ENCODE measurements at regions not wholly inside any gene's neighbourhood (a gene's known extent, or its start where the extent isn't known, plus 50 kb on each side); places are given as distances from the start of the nearest gene placed in this dataset.

- Histone ChIP-seq H3K9ac (ENCODE audit: low read length) (no peak overlapping the region), H4K20me1 (ENCODE audit: insufficient read depth, low read length) (no peaks in the 10 kb centered on the region), H3K9me3 (ENCODE audit: insufficient read depth, low read length) (no peaks in the 10 kb centered on the region), H3K79me2 (ENCODE audit: low read length) (no peaks in the 10 kb centered on the region), H2AFZ (ENCODE audit: low read depth, low read length) (peak overlapping the region; percentile 11; the same call in 1 of the 2 replicates), H3K4me2 (ENCODE audit: low read length) (peak overlapping the region; percentile 6; the same call in 1 of the 2 replicates), H3K27me3 (ENCODE audit: low read depth, low read length) (no peaks in the 10 kb centered on the region), H3K4me3 (ENCODE audit: low read length) (no peak overlapping the region), H3K36me3 (replicated peaks; ENCODE audit: low read depth, low read length) (no peaks in the 10 kb centered on the region), H3K27ac (ENCODE audit: low read length) (no peak overlapping the region), H3K4me1 (ENCODE audit: low read length) (no peaks in the 10 kb centered on the region)
- no peak for TF ChIP-seq EZH2phosphoT487 (IDR thresholded peaks at IDR 0.05; ENCODE audit: low read depth)
- TF ChIP-seq CTCF (IDR thresholded peaks at IDR 0.05; ENCODE audit: low read depth, low read length) = no peak
Observed at GRCh38 chrX:4944767-4945166, 1231.3 kb upstream of the PRKX start.

DNA sequence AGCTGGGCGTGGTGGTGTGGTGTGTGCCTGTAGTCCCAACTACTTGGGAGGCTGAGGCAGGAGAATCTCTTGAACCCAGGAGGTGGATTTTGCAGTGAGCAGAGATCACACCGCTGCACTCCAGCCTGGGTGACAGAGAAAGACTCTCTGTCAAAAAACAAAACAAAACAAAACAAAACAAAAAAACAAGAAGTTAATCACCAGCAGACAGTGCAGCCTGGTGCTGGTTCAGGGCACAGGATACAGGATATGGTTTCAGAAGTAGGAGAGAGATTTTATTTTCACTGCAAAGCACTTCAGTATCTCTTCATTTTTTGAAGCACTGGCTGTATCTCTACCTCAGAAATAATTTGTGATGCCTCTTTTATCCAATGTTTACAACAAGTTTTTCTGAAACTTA lies 1222.9 kb upstream of the PRKX start:
- H3K9me3 ChIP-seq (ENCODE audit: insufficient read depth, low read length) = no peaks in the 10 kb centered on the region
- peak overlapping the region; percentile 87 for H3K4me2 ChIP-seq (ENCODE audit: low read length)
- H3K4me1 ChIP-seq (ENCODE audit: low read length) = peaks cover 28% of the 10 kb centered on the region
- TF ChIP-seq CTCF (IDR thresholded peaks at IDR 0.05; ENCODE audit: low read depth, low read length) (no peak), EZH2phosphoT487 (IDR thresholded peaks at IDR 0.05; ENCODE audit: low read depth) (no peak)
- no peaks in the 10 kb centered on the region for H3K27me3 ChIP-seq (ENCODE audit: low read depth, low read length)
- H3K9ac ChIP-seq (ENCODE audit: low read length) = no peak overlapping the region; the same call in 1 of the 2 replicates
- H3K36me3 ChIP-seq (replicated peaks; ENCODE audit: low read depth, low read length) = no peaks in the 10 kb centered on the region
- peak overlapping the region; percentile 23; the same call in 1 of the 2 replicates for H3K4me3 ChIP-seq (ENCODE audit: low read length)
- H3K27ac ChIP-seq (ENCODE audit: low read length) = peak overlapping the region; percentile 90
- H3K79me2 ChIP-seq (ENCODE audit: low read length) = no peaks in the 10 kb centered on the region
- no peaks in the 10 kb centered on the region for H4K20me1 ChIP-seq (ENCODE audit: insufficient read depth, low read length)
- H2AFZ ChIP-seq (ENCODE audit: low read depth, low read length) = no peak overlapping the region

GRCh38 chrX:4935846-4936245 lies 1222.4 kb upstream of the PRKX start:
- peak overlapping the region; percentile 50; the same call in 1 of the 2 replicates for H3K9ac ChIP-seq (ENCODE audit: low read length)
- H3K9me3 ChIP-seq (ENCODE audit: insufficient read depth, low read length) = no peaks in the 10 kb centered on the region
- H3K27me3 ChIP-seq (ENCODE audit: low read depth, low read length) = no peaks in the 10 kb centered on the region
- peaks cover 28% of the 10 kb centered on the region for H3K4me1 ChIP-seq (ENCODE audit: low read length)
- no peak overlapping the region for H2AFZ ChIP-seq (ENCODE audit: low read depth, low read length)
- no peak for TF ChIP-seq CTCF (IDR thresholded peaks at IDR 0.05; ENCODE audit: low read depth, low read length)
- TF ChIP-seq EZH2phosphoT487 (IDR thresholded peaks at IDR 0.05; ENCODE audit: low read depth) = no peak
- H3K36me3 ChIP-seq (replicated peaks; ENCODE audit: low read depth, low read length) = no peaks in the 10 kb centered on the region
- no peaks in the 10 kb centered on the region for H3K79me2 ChIP-seq (ENCODE audit: low read length)
- H3K4me2 ChIP-seq (ENCODE audit: low read length) = peak overlapping the region; percentile 87
- peak overlapping the region; percentile 90 for H3K27ac ChIP-seq (ENCODE audit: low read length)
- H4K20me1 ChIP-seq (ENCODE audit: insufficient read depth, low read length) = no peaks in the 10 kb centered on the region
- peak overlapping the region; percentile 63 for H3K4me3 ChIP-seq (ENCODE audit: low read length)

DNA sequence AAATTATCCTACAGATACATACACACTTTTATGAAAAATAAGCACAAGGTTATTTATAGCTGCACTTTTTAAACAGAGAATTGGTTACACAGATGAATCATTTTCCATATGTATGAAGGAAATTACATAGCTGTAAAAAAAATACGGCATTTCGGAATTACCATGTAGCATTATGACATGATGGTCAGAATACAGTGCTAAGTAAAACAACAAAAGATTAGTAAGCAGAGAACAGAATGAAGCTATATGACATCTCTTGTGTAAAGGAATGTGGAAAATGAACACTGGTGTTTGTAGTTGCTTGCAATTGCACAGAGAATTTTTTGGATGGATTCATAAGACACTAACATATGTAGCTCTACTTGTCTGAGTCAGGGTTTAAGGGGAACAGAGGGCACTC lies 1222.0 kb upstream of the PRKX start:
- H3K4me1 ChIP-seq (ENCODE audit: low read length) = peaks cover 28% of the 10 kb centered on the region
- H3K4me3 ChIP-seq (ENCODE audit: low read length) = peak overlapping the region; percentile 63
- no peaks in the 10 kb centered on the region for H3K9me3 ChIP-seq (ENCODE audit: insufficient read depth, low read length)
- peak overlapping the region; percentile 87 for H3K4me2 ChIP-seq (ENCODE audit: low read length)
- no peaks in the 10 kb centered on the region for H3K27me3 ChIP-seq (ENCODE audit: low read depth, low read length)
- H3K79me2 ChIP-seq (ENCODE audit: low read length) = no peaks in the 10 kb centered on the region
- no peaks in the 10 kb centered on the region for H4K20me1 ChIP-seq (ENCODE audit: insufficient read depth, low read length)
- TF ChIP-seq EZH2phosphoT487 (IDR thresholded peaks at IDR 0.05; ENCODE audit: low read depth) = no peak
- H3K9ac ChIP-seq (ENCODE audit: low read length) = peak overlapping the region; percentile 50; the same call in 1 of the 2 replicates
- H3K27ac ChIP-seq (ENCODE audit: low read length) = peak overlapping the region; percentile 90
- no peak overlapping the region for H2AFZ ChIP-seq (ENCODE audit: low read depth, low read length)
- no peaks in the 10 kb centered on the region for H3K36me3 ChIP-seq (replicated peaks; ENCODE audit: low read depth, low read length)

Data from OCI-LY3 (cell line).